GM19035 (cell line): ENCODE measurements at regions not wholly inside any gene's neighbourhood (a gene's known extent, or its start where the extent isn't known, plus 50 kb on each side); places are given as distances from the start of the nearest gene placed in this dataset.

Experiments used
- ATAC-seq: cut with Tn5 transposase; IDR thresholded peaks from one replicate; pipeline ENCODE4 v1.9.1; 2021; ENCODE audit not compliant: unreplicated experiment

DNA sequence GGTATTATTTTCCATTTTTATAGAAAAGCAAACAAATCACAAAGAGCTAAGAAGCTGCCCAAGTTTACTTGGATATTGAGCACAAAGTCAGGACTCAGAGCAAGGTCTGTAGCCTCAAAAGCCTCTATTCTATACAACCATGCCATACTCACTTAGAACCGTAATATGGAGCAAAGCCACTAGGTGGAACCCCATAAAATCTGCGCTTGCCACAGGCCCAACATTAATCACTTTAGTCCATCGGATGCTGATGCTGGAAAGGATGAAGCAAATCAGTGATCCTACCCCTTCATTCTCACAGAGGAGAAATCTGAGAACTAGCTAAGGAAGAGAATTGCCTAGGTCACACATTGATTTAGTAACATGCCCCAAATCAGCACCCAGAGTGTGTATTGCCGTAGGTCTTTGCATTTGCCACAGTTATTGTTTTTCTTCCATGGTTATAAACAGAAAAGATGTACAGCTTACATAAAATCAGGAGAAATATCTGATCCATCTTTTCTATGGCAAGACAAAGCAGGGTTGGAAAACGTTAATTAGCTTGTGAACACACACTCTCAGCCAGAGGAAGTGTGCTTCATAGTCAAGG lies 56.7 kb upstream of the RAB38 start:
- ATAC-seq = peak; percentile 96

DNA sequence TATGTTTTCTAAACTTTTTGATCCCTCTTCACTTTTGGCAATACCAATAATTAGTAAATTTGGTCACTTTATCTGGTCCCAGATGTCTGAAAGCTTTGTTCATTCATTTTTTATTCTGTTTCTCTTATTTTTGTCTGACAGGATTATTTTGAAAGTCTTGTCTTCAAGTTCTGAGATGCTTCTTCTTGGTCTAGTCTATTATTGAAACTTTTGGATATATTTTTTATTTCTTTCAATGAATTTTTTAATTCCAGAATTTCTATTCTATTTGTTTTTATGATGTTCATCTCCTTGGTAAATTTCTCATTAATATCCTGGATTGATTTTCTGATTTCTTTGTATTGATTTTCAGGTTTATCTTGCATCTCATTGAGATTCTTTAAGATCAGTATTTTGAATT lies 54.1 kb upstream of the RAB38 start:
- no peak for ATAC-seq
